Sigmoid colon (tissue), 6 donors: ENCODE measurements at regions not wholly inside any gene's neighbourhood (a gene's known extent, or its start where the extent isn't known, plus 50 kb on each side); places are given as distances from the start of the nearest gene placed in this dataset.

Experiments
- DNase-seq: peaks from one replicate; pipeline ENCODE4 v3.0.0-alpha.2; 2019
- H3K27ac ChIP-seq, 4 donors: fragments of 200-600 bp; sonication (generic); one replicate each; pipeline ENCODE4 v1.5.1; 2016 to 2019; ENCODE audit warnings: mild to moderate bottlenecking in 1 of 4
- H3K27me3 ChIP-seq, 3 donors: fragments of 200-600 bp; sonication (generic); one replicate each; pipeline ENCODE4 v1.5.1; 2019; ENCODE audit warnings: mild to moderate bottlenecking in 1 of 3
- H3K36me3 ChIP-seq, 4 donors: fragments of 200-600 bp; sonication (generic); one replicate each; pipeline ENCODE4 v1.5.1; 2016 to 2019
- H3K4me1 ChIP-seq, 4 donors: fragments of 200-600 bp; sonication (generic); one replicate each; pipeline ENCODE4 v1.5.1; 2017 to 2019
- H3K4me3 ChIP-seq, 4 donors: fragments of 200-600 bp; sonication (generic); one replicate each; pipeline ENCODE4 v1.5.1; 2017 to 2019; ENCODE audit warnings: mild to moderate bottlenecking in 2 of 4, moderate library complexity in 1 of 4
- H3K9me3 ChIP-seq, 4 donors: fragments of 200-600 bp in 3 of 4; sonication (generic) in 3 of 4; one replicate each; pipeline versions ENCODE4 v1.5.1 to v1.6.1; 2013 to 2019
- CTCF ChIP-seq, 4 experiments: fragments of 450-650 bp in 3 of 4; fragments of 200-600 bp in 1 of 4; IDR thresholded peaks; one replicate each; pipeline ENCODE4 v1.5.1; 2016 to 2019; ENCODE audit warnings: antibody characterized with exemption in 4 of 4, mild to moderate bottlenecking in 3 of 4, moderate library complexity in 2 of 4
- EP300 ChIP-seq, 4 donors: sonication (generic); formaldehyde crosslinking; IDR thresholded peaks; one replicate each; pipeline ENCODE4 v1.6.1; 2017; ENCODE audit warnings: antibody characterized with exemption in 4 of 4
- POLR2A ChIP-seq, 2 donors: fragments of 450-650 bp; IDR thresholded peaks; one replicate each; pipeline ENCODE4 v1.6.1; 2016; ENCODE audit warnings: antibody characterized with exemption in 2 of 2, mild to moderate bottlenecking in 2 of 2, moderate library complexity in 2 of 2
- POLR2AphosphoS5 ChIP-seq, 4 donors: sonication (generic); formaldehyde crosslinking; IDR thresholded peaks; one replicate each; pipeline ENCODE4 v1.6.1; 2017; ENCODE audit warnings: antibody characterized with exemption in 4 of 4
- WGBS, 2 donors: extraction: QIAGEN DNeasy Blood & Tissue Kit; methylation state at CpG; one replicate each; pipeline ENCODE4 v1.1.7; 2013; 5-methylcytosine and 5-hydroxymethylcytosine counted together
- intact Hi-C: fragments of 100-400 bp; cut with DNase I; formaldehyde crosslinking; loops from one replicate; pipeline ENCODE4 v1.15.1; 2023
- donor health status: healthy with polysubstance abuse.
- donor health status: healthy.

GRCh38 chr7:26616235-26616634 is 248.2 kb downstream of the SKAP2 start:
- WGBS, 2 donors = 87 to 90% methylated on average over 7 of the region's 7 CpGs
- H3K36me3 ChIP-seq = no peaks in the 10 kb centered on the region
- DNase-seq = no peak
- TF ChIP-seq POLR2A (IDR thresholded peaks at IDR 0.05) = no peak
- TF ChIP-seq CTCF (IDR thresholded peaks at IDR 0.05) = no peak
- no peak for TF ChIP-seq POLR2AphosphoS5 (IDR thresholded peaks at IDR 0.05)
- no peak for TF ChIP-seq EP300 (IDR thresholded peaks at IDR 0.05)
- no peak overlapping the region for H3K27ac ChIP-seq
- H3K9me3 ChIP-seq = no peaks in the 10 kb centered on the region
- no peaks in the 10 kb centered on the region for H3K4me1 ChIP-seq
- no peaks in the 10 kb centered on the region for H3K27me3 ChIP-seq
- intact Hi-C loops = no loop called here
- no peak overlapping the region for H3K4me3 ChIP-seq

GRCh38 chr7:26617066-26617465 is 247.3 kb downstream of the SKAP2 start:
- TF ChIP-seq POLR2AphosphoS5 (IDR thresholded peaks at IDR 0.05) = no peak
- Histone ChIP-seq H3K4me1 (no peaks in the 10 kb centered on the region), H3K4me3 (no peak overlapping the region), H3K27ac (no peak overlapping the region), H3K27me3 (no peaks in the 10 kb centered on the region), H3K9me3 (no peaks in the 10 kb centered on the region), H3K36me3 (no peaks in the 10 kb centered on the region)
- 94 to 95% methylated on average over 7 of the region's 7 CpGs for WGBS, 2 donors
- DNase-seq = no peak
- intact Hi-C loops = no loop called here
